ENCODE measurements at regions not wholly inside any gene's neighbourhood (a gene's known extent, or its start where the extent isn't known, plus 50 kb on each side); places are given as distances from the start of the nearest gene placed in this dataset.

GRCh38 chr12:78711954-78712353, 152.6 kb upstream of the SYT1 start:
- TF ChIP-seq CTCF (IDR thresholded peaks at IDR 0.05) (no peak), POLR2AphosphoS5 (IDR thresholded peaks at IDR 0.05) (no peak)

Data from prostate gland (tissue), 2 donors.